NB4 (cell line): ENCODE measurements at regions not wholly inside any gene's neighbourhood (a gene's known extent, or its start where the extent isn't known, plus 50 kb on each side); places are given as distances from the start of the nearest gene placed in this dataset.

ENCODE experiments used
- MYC ChIP-seq: IDR thresholded peaks from 2 replicates; pipeline ENCODE4 v1.6.1; 2011; ENCODE audit warnings: low read depth, low read length
- POLR2A ChIP-seq: IDR thresholded peaks from 2 replicates; pipeline ENCODE4 v1.6.1; 2011; ENCODE audit warnings: mild to moderate bottlenecking; ENCODE audit not compliant: insufficient read length; ENCODE audit errors: extremely low read depth
- TF ChIP-seq, protein P1 (sequence below): IDR thresholded peaks from one replicate; pipeline ENCODE4 v1.5.1; 2012; ENCODE audit warnings: low read depth, low read length

- TF ChIP-seq, protein P1, sequence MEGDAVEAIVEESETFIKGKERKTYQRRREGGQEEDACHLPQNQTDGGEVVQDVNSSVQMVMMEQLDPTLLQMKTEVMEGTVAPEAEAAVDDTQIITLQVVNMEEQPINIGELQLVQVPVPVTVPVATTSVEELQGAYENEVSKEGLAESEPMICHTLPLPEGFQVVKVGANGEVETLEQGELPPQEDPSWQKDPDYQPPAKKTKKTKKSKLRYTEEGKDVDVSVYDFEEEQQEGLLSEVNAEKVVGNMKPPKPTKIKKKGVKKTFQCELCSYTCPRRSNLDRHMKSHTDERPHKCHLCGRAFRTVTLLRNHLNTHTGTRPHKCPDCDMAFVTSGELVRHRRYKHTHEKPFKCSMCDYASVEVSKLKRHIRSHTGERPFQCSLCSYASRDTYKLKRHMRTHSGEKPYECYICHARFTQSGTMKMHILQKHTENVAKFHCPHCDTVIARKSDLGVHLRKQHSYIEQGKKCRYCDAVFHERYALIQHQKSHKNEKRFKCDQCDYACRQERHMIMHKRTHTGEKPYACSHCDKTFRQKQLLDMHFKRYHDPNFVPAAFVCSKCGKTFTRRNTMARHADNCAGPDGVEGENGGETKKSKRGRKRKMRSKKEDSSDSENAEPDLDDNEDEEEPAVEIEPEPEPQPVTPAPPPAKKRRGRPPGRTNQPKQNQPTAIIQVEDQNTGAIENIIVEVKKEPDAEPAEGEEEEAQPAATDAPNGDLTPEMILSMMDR, result no peak
- TF ChIP-seq POLR2A (no peak), MYC (no peak)
Observed at GRCh38 chr5:116739571-116739970, 164.9 kb upstream of the SEMA6A start.
